Sigmoid colon (tissue), 6 donors: ENCODE measurements at regions not wholly inside any gene's neighbourhood (a gene's known extent, or its start where the extent isn't known, plus 50 kb on each side); places are given as distances from the start of the nearest gene placed in this dataset.

ENCODE experiments used
- DNase-seq: peaks from one replicate; pipeline ENCODE4 v3.0.0-alpha.2; 2019
- H3K27ac ChIP-seq, 4 donors: fragments of 200-600 bp; sonication (generic); one replicate each; pipeline ENCODE4 v1.5.1; 2016 to 2019; ENCODE audit warnings: mild to moderate bottlenecking in 1 of 4
- H3K27me3 ChIP-seq, 3 donors: fragments of 200-600 bp; sonication (generic); one replicate each; pipeline ENCODE4 v1.5.1; 2019; ENCODE audit warnings: mild to moderate bottlenecking in 1 of 3
- H3K36me3 ChIP-seq, 4 donors: fragments of 200-600 bp; sonication (generic); one replicate each; pipeline ENCODE4 v1.5.1; 2016 to 2019
- H3K4me1 ChIP-seq, 4 donors: fragments of 200-600 bp; sonication (generic); one replicate each; pipeline ENCODE4 v1.5.1; 2017 to 2019
- H3K4me3 ChIP-seq, 4 donors: fragments of 200-600 bp; sonication (generic); one replicate each; pipeline ENCODE4 v1.5.1; 2017 to 2019; ENCODE audit warnings: mild to moderate bottlenecking in 2 of 4, moderate library complexity in 1 of 4
- H3K9me3 ChIP-seq, 4 donors: fragments of 200-600 bp in 3 of 4; sonication (generic) in 3 of 4; one replicate each; pipeline versions ENCODE4 v1.5.1 to v1.6.1; 2013 to 2019
- CTCF ChIP-seq, 4 experiments: fragments of 450-650 bp in 3 of 4; fragments of 200-600 bp in 1 of 4; IDR thresholded peaks; one replicate each; pipeline ENCODE4 v1.5.1; 2016 to 2019; ENCODE audit warnings: antibody characterized with exemption in 4 of 4, mild to moderate bottlenecking in 3 of 4, moderate library complexity in 2 of 4
- EP300 ChIP-seq, 4 donors: sonication (generic); formaldehyde crosslinking; IDR thresholded peaks; one replicate each; pipeline ENCODE4 v1.6.1; 2017; ENCODE audit warnings: antibody characterized with exemption in 4 of 4
- POLR2A ChIP-seq, 2 donors: fragments of 450-650 bp; IDR thresholded peaks; one replicate each; pipeline ENCODE4 v1.6.1; 2016; ENCODE audit warnings: antibody characterized with exemption in 2 of 2, mild to moderate bottlenecking in 2 of 2, moderate library complexity in 2 of 2
- POLR2AphosphoS5 ChIP-seq, 4 donors: sonication (generic); formaldehyde crosslinking; IDR thresholded peaks; one replicate each; pipeline ENCODE4 v1.6.1; 2017; ENCODE audit warnings: antibody characterized with exemption in 4 of 4
- WGBS, 2 donors: extraction: QIAGEN DNeasy Blood & Tissue Kit; methylation state at CpG; one replicate each; pipeline ENCODE4 v1.1.7; 2013; 5-methylcytosine and 5-hydroxymethylcytosine counted together
- intact Hi-C: fragments of 100-400 bp; cut with DNase I; formaldehyde crosslinking; loops from one replicate; pipeline ENCODE4 v1.15.1; 2023
- donor health status: healthy with polysubstance abuse.
- donor health status: healthy.

GRCh38 chr7:382043-382400 is 92.1 kb downstream of the FOXL3 start:
- H3K36me3 ChIP-seq: no peaks in the 10 kb centered on the region
- DNase-seq: no peak
- H3K27ac ChIP-seq: peak overlapping the region in 1 of 4 donors; percentile 20
- peaks cover 0 to 7% (median 5%) of the 10 kb centered on the region in 4 donors for H3K9me3 ChIP-seq
- H3K4me1 ChIP-seq: peaks cover 0 to 16% (median 14%) of the 10 kb centered on the region in 4 donors
- H3K4me3 ChIP-seq: no peak overlapping the region
- intact Hi-C loops: no loop called here
- 46 to 83% methylated on average over 5 of the region's 5 CpGs for WGBS, 2 donors
- peaks cover 0 to 11% (median 10%) of the 10 kb centered on the region in 3 donors for H3K27me3 ChIP-seq
- TF ChIP-seq POLR2AphosphoS5 (IDR thresholded peaks at IDR 0.05) (no peak), EP300 (IDR thresholded peaks at IDR 0.05) (no peak)

DNA sequence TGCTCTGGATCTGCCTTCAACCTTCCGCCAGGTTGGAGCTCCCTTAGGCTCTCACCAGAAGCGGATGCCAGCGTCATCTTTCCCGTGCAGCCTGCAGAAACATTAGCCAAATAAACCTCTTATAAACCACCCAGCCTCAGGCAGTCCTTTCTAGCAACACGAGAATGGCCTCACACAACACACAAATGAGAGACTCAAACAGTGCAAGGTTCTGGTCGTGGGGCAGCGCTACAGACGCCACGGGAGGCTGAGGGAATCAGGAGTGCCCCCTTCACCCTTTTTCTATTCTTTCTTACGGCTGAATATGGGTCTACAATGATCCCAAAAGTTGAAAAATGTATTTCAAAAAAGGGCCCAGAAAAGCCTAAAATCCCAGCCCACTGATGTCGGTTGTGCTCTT is 96.4 kb downstream of the FOXL3 start:
- peaks cover 0 to 7% (median 5%) of the 10 kb centered on the region in 4 donors for H3K9me3 ChIP-seq
- no peak for DNase-seq

DNA sequence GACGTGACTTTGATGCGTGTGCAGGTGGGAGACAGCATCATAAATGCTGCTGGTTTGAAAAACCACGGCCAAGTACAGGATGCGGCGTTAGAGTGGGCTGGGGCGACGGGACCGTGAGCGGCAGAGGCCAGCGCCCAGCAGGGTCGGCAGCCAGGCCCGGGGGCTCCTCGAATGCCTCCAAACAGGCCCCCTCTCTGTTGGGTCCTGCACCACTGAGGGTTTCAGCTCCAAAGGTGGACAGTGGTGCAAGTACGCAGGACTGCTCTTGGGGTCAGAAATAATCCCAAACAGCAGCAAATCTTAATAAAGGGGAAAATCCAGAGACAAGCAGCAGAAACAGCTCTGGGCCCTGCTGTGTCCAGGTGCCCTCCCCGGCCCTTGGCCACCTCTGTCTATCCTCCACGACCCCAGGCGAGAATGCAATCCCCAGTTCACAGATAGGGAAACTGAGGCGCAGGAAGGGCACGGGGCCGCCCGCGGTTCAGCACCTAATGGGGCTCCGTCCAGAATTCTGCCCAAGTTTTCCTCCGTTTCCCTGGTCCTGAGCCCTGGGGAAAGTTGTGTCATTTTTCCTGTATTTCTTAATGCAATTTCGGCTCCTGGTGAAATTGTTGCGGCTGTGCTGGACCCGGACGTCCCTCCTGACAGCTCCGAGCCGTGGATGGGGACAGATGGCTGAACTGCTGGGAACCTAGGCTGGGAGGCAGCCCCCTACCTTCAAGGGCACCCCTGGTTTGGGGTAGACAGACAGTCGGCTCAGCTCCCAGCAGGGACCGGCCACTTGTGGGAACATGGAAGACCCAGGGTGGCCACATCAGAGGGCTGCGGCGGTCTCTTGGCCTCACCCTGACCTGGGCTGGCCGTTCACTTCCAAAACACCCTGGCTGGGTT is 97.4 kb downstream of the FOXL3 start:
- intact Hi-C loops: no loop called here
- H3K4me1 ChIP-seq: no peaks in the 10 kb centered on the region
- no peak overlapping the region for H3K4me3 ChIP-seq
- TF ChIP-seq POLR2A (IDR thresholded peaks at IDR 0.05) (no peak), CTCF (IDR thresholded peaks at IDR 0.05) (no peak)
- H3K27ac ChIP-seq: no peak overlapping the region
- H3K36me3 ChIP-seq: no peaks in the 10 kb centered on the region
- H3K27me3 ChIP-seq: no peaks in the 10 kb centered on the region
- peaks cover 0 to 7% (median 5%) of the 10 kb centered on the region in 4 donors for H3K9me3 ChIP-seq
- 96% methylated on average over 35 of the region's 35 CpGs for WGBS, 2 donors
- no peak for DNase-seq

More for the DNA sequence above, 96.4 kb downstream of the FOXL3 start:
- Histone ChIP-seq H3K4me1 (no peaks in the 10 kb centered on the region), H3K4me3 (no peak overlapping the region), H3K27ac (no peak overlapping the region), H3K27me3 (no peaks in the 10 kb centered on the region), H3K36me3 (no peaks in the 10 kb centered on the region)
- intact Hi-C loops: no loop called here
- TF ChIP-seq CTCF (IDR thresholded peaks at IDR 0.05) (no peak), EP300 (IDR thresholded peaks at IDR 0.05) (no peak), POLR2A (IDR thresholded peaks at IDR 0.05) (no peak), POLR2AphosphoS5 (IDR thresholded peaks at IDR 0.05) (no peak)
- WGBS, 2 donors: 87 to 92% methylated on average over 11 of the region's 11 CpGs

- Histone ChIP-seq H3K4me1 (no peaks in the 10 kb centered on the region), H3K36me3 (no peaks in the 10 kb centered on the region), H3K27ac (no peak overlapping the region), H3K27me3 (no peaks in the 10 kb centered on the region), H3K9me3 (peaks cover 0 to 5% (median 4%) of the 10 kb centered on the region in 4 donors), H3K4me3 (no peak overlapping the region)
- intact Hi-C loops: no loop called here
- TF ChIP-seq EP300 (IDR thresholded peaks at IDR 0.05): no peak
- 83 to 86% methylated on average over 40 of the region's 40 CpGs for WGBS, 2 donors
- DNase-seq: no peak
These were observed 98.3 kb downstream of the FOXL3 start for GRCh38 chr7:388023-388960.

GRCh38 chr7:388961-389701 is 99.2 kb downstream of the FOXL3 start:
- peaks cover 0 to 5% (median 2%) of the 10 kb centered on the region in 4 donors for H3K9me3 ChIP-seq
- H3K4me3 ChIP-seq: no peak overlapping the region
- TF ChIP-seq CTCF (IDR thresholded peaks at IDR 0.05) (no peak), POLR2A (IDR thresholded peaks at IDR 0.05) (no peak), EP300 (IDR thresholded peaks at IDR 0.05) (no peak), POLR2AphosphoS5 (IDR thresholded peaks at IDR 0.05) (no peak)
- no peak overlapping the region for H3K27ac ChIP-seq
- H3K4me1 ChIP-seq: no peaks in the 10 kb centered on the region
- H3K36me3 ChIP-seq: no peaks in the 10 kb centered on the region
- intact Hi-C loops: no loop called here
- H3K27me3 ChIP-seq: no peaks in the 10 kb centered on the region
- DNase-seq: no peak
- WGBS, 2 donors: 92 to 96% methylated on average over 31 of the region's 31 CpGs
